ENCODE measurements at regions not wholly inside any gene's neighbourhood (a gene's known extent, or its start where the extent isn't known, plus 50 kb on each side); places are given as distances from the start of the nearest gene placed in this dataset.

- no peak for TF ChIP-seq CTCF (IDR thresholded peaks at IDR 0.05; ENCODE audit: extremely low read depth in 1 of 2, insufficient read depth in 1 of 2, low read depth in 1 of 2, low read length in 2 of 2)
- TF ChIP-seq POLR2A (IDR thresholded peaks at IDR 0.05; ENCODE audit: low read depth, low read length), result no peak
Observed at GRCh38 chr9:91042024-91042423, 240.4 kb downstream of the SYK start.
